A673 (cell line): ENCODE measurements at regions not wholly inside any gene's neighbourhood (a gene's known extent, or its start where the extent isn't known, plus 50 kb on each side); places are given as distances from the start of the nearest gene placed in this dataset.

Experiments used
- BruUV-seq: library from RNA; stranded (reverse); fragments of 400-500 nt; replicated peaks from 2 replicates; lab custom pipeline; 2021; lab: Mats Ljungman, UMichigan
- CTCF ChIA-PET: fragments of 300-600 bp; sonication (Branson Sonifier 250); formaldehyde crosslinking; loops from one replicate; lab custom pipeline; 2022; ENCODE audit warnings: antibody characterized with exemption; lab: Charles Lee
- POLR2A ChIA-PET: fragments of 300-600 bp; sonication (Branson Sonifier 250); formaldehyde crosslinking; loops from one replicate; lab custom pipeline; 2022; ENCODE audit warnings: antibody characterized with exemption; ENCODE audit not compliant: low non-redundant PET; lab: Charles Lee
- DNase-seq: peaks from one replicate; pipeline ENCODE4 v3.0.0-alpha.2; 2015; ENCODE audit warnings: low spot score
- H3K27ac ChIP-seq: fragments of 200-600 bp; sonication (generic); 2 replicates; pipeline ENCODE4 v1.5.1; 2016; ENCODE audit warnings: mixed run types, low read depth, mild to moderate bottlenecking, mixed read lengths, antibody characterized with exemption, low read length; ENCODE audit not compliant: poor library complexity, severe bottlenecking
- H3K27me3 ChIP-seq: fragments of 200-600 bp; sonication (generic); replicated peaks from 2 replicates; pipeline ENCODE4 v1.6.1; 2017; ENCODE audit warnings: mixed run types, low read depth, mild to moderate bottlenecking, mixed read lengths, antibody characterized with exemption, low read length; ENCODE audit not compliant: insufficient read depth, poor library complexity
- H3K36me3 ChIP-seq: fragments of 200-600 bp; sonication (generic); 2 replicates; pipeline ENCODE4 v1.6.1; 2016; ENCODE audit warnings: mixed run types, mild to moderate bottlenecking, mixed read lengths, antibody characterized with exemption, low read length; ENCODE audit not compliant: insufficient read depth, poor library complexity, severe bottlenecking
- H3K4me1 ChIP-seq: fragments of 200-600 bp; sonication (generic); 2 replicates; pipeline ENCODE4 v1.6.1; 2017; ENCODE audit warnings: mixed run types, mild to moderate bottlenecking, mixed read lengths, antibody characterized with exemption, low read length; ENCODE audit not compliant: insufficient read depth, poor library complexity, severe bottlenecking
- H3K4me3 ChIP-seq: fragments of 200-600 bp; sonication (generic); 2 replicates; pipeline ENCODE4 v1.5.1; 2016; ENCODE audit warnings: low read depth, mixed run types, mild to moderate bottlenecking, mixed read lengths, low read length; ENCODE audit not compliant: poor library complexity, severe bottlenecking
- H3K9me3 ChIP-seq: fragments of 200-600 bp; sonication (generic); 2 replicates; pipeline ENCODE4 v1.6.1; 2016; ENCODE audit warnings: mixed run types, low read depth, mild to moderate bottlenecking, mixed read lengths, antibody characterized with exemption, low read length; ENCODE audit not compliant: poor library complexity, severe bottlenecking
- CTCF ChIP-seq: fragments of 300-800, 200-600 bp; sonication (generic); conservative IDR thresholded peaks from 2 replicates; pipeline ENCODE4 v1.5.1; 2017; ENCODE audit warnings: low read depth, mild to moderate bottlenecking, antibody characterized with exemption, low read length, moderate library complexity, mixed read lengths
- EZH2 ChIP-seq: fragments of 200-600 bp; sonication (generic); IDR thresholded peaks from 2 replicates; pipeline ENCODE4 v1.6.1; 2017; ENCODE audit warnings: borderline replicate concordance, low read depth, mild to moderate bottlenecking, mixed read lengths, antibody characterized with exemption, low read length; ENCODE audit not compliant: poor library complexity, severe bottlenecking
- intact Hi-C: fragments of 100-400 bp; cut with micrococcal nuclease; formaldehyde crosslinking; loops from one replicate; pipeline ENCODE4 v1.10.0; 2022; ENCODE audit not compliant: unreplicated experiment

GRCh38 chr1:70778934-70779333 lies 268.7 kb downstream of the PTGER3 start:
- no peaks in the 10 kb centered on the region for H3K27me3 ChIP-seq
- no TSS peak for BruUV-seq
- POLR2A ChIA-PET, result no interaction called here
- intact Hi-C loops, result no loop called here
- CTCF ChIA-PET, result no interaction called here
- no peak for TF ChIP-seq EZH2
- no peak for TF ChIP-seq CTCF
- no peaks in the 10 kb centered on the region for H3K36me3 ChIP-seq
- no peak overlapping the region for H3K4me3 ChIP-seq
- no peak for DNase-seq
- H3K4me1 ChIP-seq, result no peaks in the 10 kb centered on the region
- H3K27ac ChIP-seq, result no peak overlapping the region
- no peaks in the 10 kb centered on the region for H3K9me3 ChIP-seq

DNA sequence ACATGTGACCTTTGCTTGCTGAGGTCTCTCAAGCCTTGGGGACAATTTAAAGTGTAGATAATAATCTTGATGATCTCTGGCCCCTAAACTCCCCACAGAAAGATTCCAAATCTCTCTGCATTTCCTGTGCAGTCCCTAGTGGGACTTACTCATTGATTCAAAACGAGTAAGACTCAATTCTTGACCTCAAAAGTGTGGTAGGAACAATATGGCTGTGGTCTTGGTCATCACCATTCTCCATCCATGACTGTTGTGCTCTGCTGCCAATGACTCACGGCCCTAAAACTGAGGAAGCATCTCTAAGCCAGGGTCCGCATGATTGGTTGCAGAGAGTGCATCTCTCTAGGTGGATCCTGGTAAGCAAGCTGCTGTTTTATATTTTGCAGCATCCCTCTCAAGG lies 268.0 kb downstream of the PTGER3 start:
- no peaks in the 10 kb centered on the region for H3K36me3 ChIP-seq
- intact Hi-C loops, result no loop called here
- H3K9me3 ChIP-seq, result no peaks in the 10 kb centered on the region
- POLR2A ChIA-PET, result no interaction called here
- H3K27me3 ChIP-seq, result no peaks in the 10 kb centered on the region
- no peak for DNase-seq
- no TSS peak for BruUV-seq
- no peak overlapping the region for H3K4me3 ChIP-seq
- H3K4me1 ChIP-seq, result no peaks in the 10 kb centered on the region
- TF ChIP-seq EZH2 (no peak), CTCF (no peak)
- CTCF ChIA-PET, result no interaction called here
- no peak overlapping the region for H3K27ac ChIP-seq

DNA sequence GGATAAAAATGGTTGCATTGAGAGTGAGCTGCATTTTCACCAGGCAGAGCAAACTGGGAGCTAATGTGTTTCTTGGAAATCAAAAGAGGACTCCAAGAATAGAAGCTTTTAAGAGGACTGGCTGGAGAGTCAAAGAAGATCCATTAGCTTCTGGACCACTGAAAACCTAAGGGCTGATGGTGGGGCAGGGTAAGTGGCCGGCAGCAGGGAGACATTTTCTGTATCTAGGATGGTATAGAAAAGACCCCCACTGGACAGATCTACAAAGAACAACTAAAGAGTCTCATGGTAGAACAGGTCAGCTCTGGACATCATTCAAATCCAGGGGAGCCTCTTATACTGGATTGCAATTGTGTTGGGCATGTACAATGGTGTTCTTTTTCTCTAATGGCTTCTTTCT lies 262.3 kb downstream of the PTGER3 start:
- Histone ChIP-seq H3K9me3 (no peaks in the 10 kb centered on the region), H3K4me3 (no peak overlapping the region), H3K27me3 (no peaks in the 10 kb centered on the region), H3K36me3 (no peaks in the 10 kb centered on the region), H3K4me1 (no peaks in the 10 kb centered on the region), H3K27ac (no peak overlapping the region)
- TF ChIP-seq EZH2 (no peak), CTCF (no peak)
- no TSS peak for BruUV-seq
- no peak for DNase-seq
- intact Hi-C loops, result no loop called here
- ChIA-PET POLR2A (no interaction called here), CTCF (no interaction called here)
